Gastrocnemius medialis (tissue), 4 donors: ENCODE measurements at regions not wholly inside any gene's neighbourhood (a gene's known extent, or its start where the extent isn't known, plus 50 kb on each side); places are given as distances from the start of the nearest gene placed in this dataset.

Source experiments
- CTCF ChIP-seq, 5 experiments: fragments of 450-650 bp in 3 of 5; fragments of 200-600 bp in 2 of 5; sonication (generic) in 2 of 5; IDR thresholded peaks in 4 of 5; conservative IDR thresholded peaks in 1 of 5; 1 replicate in 4 of 5; 2 replicates in 1 of 5; pipeline ENCODE4 v1.5.1; 2016 to 2019; ENCODE audit warnings: antibody characterized with exemption in 5 of 5, mild to moderate bottlenecking in 3 of 5, moderate library complexity in 3 of 5
- POLR2A ChIP-seq, 2 donors: fragments of 450-650 bp; IDR thresholded peaks; one replicate each; pipeline ENCODE4 v1.6.1; 2017; ENCODE audit warnings: antibody characterized with exemption in 2 of 2, mild to moderate bottlenecking in 2 of 2, moderate library complexity in 2 of 2

- no peak for TF ChIP-seq CTCF (IDR thresholded peaks at IDR 0.05 in 4 of 5, conservative IDR thresholded peaks at IDR 0.05 in 1 of 5)
- TF ChIP-seq POLR2A (IDR thresholded peaks at IDR 0.05) = no peak
These were observed 342.0 kb upstream of the NR2F2 start for GRCh38 chr15:95988574-95988887.
